Urinary bladder (tissue), 3 donors: ENCODE measurements at regions not wholly inside any gene's neighbourhood (a gene's known extent, or its start where the extent isn't known, plus 50 kb on each side); places are given as distances from the start of the nearest gene placed in this dataset.

Experiments
- DNase-seq: peaks from one replicate; pipeline ENCODE4 v3.0.0-alpha.2; 2015; ENCODE audit errors: extremely low spot score
- H3K27ac ChIP-seq: one replicate; pipeline ENCODE4 v1.5.1; 2013; ENCODE audit warnings: low read depth, mild to moderate bottlenecking, moderate library complexity
- H3K36me3 ChIP-seq: one replicate; pipeline ENCODE4 v1.6.1; 2013; ENCODE audit warnings: mild to moderate bottlenecking, moderate library complexity; ENCODE audit not compliant: insufficient read depth
- H3K4me1 ChIP-seq: one replicate; pipeline ENCODE4 v1.6.1; 2013; ENCODE audit warnings: mild to moderate bottlenecking, moderate library complexity; ENCODE audit not compliant: insufficient read depth
- H3K4me3 ChIP-seq: one replicate; pipeline ENCODE4 v1.5.1; 2013; ENCODE audit warnings: low read depth, low read length
- WGBS: extraction: QIAGEN DNeasy Blood & Tissue Kit; methylation state at CpG from one replicate; pipeline ENCODE4 v1.1.7; 2013; 5-methylcytosine and 5-hydroxymethylcytosine counted together
- donor health status: healthy with polysubstance abuse.
- donor health status: healthy.

DNA sequence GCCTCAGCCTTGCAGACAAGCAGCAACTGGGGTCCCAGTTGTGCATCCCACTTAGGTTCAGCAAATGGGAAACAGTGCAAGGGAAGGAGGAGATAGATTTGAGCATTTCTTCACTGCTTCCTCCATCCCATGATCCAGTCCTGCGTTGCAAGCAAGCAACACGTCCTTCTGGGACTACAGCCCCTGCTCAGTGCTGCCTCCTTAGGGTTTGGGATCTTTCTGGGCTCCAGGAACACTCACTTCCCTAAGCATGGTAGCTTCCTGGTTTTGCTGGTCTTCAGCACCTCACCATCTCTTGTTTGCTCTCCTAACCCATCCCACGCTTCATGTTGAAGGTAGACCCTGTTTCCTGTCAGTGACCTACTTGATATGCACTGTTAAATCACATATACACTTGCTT lies 444.7 kb downstream of the MED10 start:
- no peak for DNase-seq
- 66% methylated on average over 3 of the region's 3 CpGs for WGBS
- Histone ChIP-seq H3K27ac (no peak overlapping the region), H3K4me3 (no peak overlapping the region), H3K4me1 (no peaks in the 10 kb centered on the region), H3K36me3 (no peaks in the 10 kb centered on the region)

DNA sequence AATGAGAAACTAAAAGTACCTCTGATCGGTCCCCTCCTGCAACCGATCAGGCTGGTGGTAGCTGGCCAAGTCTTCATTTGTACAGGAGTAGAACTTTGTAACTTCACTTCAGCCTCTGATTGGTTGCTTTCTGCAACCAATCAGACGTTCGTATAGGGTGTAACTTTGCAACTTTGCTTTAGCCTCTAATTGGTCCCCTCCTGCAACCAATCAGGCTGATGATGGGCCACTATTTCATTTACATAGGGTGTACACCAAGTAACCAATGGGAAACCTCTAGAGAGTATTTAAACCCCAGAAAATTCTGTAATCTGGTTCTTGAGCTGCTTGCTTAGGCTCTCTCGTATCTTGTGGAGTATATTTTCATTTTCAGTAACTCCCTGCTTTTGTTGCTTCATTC lies 445.5 kb downstream of the MED10 start:
- Histone ChIP-seq H3K27ac (no peak overlapping the region), H3K36me3 (no peaks in the 10 kb centered on the region), H3K4me1 (no peaks in the 10 kb centered on the region), H3K4me3 (no peak overlapping the region)
- no peak for DNase-seq
- 86% methylated on average over 5 of the region's 5 CpGs for WGBS

DNA sequence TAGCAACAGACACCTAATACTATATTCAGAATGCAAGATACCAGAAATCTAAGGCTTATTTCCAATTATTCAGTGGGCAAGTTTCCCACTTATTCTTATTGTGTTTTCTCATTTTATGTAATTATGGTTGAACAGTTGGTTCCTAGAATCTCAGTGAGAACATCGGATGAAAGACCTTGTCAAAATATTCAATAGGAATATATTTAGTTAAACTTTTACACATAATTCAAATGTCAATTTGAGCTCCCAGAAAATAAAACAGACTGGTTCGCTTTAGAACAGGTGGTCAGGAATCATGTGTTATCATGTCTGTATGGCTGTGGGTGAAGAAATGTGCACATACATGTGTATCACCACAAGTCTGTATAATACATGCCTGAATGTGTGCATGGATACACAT lies 447.8 kb downstream of the MED10 start:
- DNase-seq = no peak
- no peak overlapping the region for H3K4me3 ChIP-seq
- no peaks in the 10 kb centered on the region for H3K4me1 ChIP-seq
- 90% methylated on average over 2 of the region's 2 CpGs for WGBS
- H3K27ac ChIP-seq = no peak overlapping the region
- H3K36me3 ChIP-seq = no peaks in the 10 kb centered on the region

DNA sequence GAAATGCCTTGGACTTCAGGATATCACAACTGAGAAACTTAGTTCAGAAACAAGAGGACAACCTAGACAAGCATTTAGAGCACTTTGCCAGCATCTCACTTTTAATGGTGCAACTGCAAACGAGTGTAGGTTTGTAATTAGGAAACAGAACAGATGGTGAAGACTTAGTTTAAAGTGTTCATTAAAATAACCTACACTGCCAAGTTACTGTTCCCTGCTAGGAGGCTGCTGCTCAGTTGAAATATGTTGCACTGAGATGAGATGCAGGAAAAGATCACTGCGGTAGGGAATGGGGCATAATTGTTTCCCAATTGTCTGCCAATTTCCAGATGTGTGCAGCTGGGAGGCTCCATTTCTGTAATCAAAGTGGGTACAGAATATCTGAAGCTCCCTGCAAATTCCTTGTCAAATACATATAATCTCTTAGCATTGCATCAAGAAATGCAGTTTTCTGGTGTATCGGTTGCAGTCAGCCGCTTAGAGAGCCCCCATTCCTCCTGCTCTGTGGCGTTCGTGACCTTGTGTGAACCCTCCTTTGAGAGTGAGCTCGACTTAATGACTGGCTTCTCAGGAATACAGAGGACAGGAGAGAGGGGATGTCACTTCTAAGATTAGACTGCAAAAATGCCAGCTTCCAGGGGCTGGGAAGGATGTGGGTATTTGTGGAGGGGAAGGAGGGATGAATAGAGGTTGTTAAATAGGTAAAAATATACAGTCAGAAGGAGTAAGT lies 448.9 kb downstream of the MED10 start:
- no peak for DNase-seq
- H3K36me3 ChIP-seq = no peaks in the 10 kb centered on the region
- H3K4me3 ChIP-seq = no peak overlapping the region
- WGBS = 41% methylated on average over 7 of the region's 7 CpGs
- H3K27ac ChIP-seq = no peak overlapping the region
- no peaks in the 10 kb centered on the region for H3K4me1 ChIP-seq

DNA sequence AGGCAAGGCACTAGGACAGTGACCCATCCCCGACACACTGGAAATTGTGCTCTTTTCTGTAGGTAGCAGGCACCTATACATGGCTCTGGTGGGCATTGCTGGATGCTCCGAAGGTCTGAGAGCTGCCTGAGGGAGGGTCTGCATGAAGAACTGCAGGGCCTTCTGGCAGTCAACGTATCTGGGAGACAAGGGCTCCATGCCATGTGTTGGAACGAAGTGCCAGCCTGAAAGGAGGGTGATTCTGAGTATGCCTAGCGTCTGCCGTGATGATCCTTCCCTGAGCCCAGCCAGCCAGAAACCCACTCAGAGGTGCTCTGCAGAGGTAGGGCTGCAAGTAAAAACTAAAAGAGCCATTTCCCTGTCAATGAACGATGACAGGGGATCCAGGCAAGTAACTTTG lies 453.2 kb downstream of the MED10 start:
- no peaks in the 10 kb centered on the region for H3K36me3 ChIP-seq
- no peak overlapping the region for H3K4me3 ChIP-seq
- WGBS = 82% methylated on average over 7 of the region's 7 CpGs
- DNase-seq = no peak
- H3K27ac ChIP-seq = no peak overlapping the region
- H3K4me1 ChIP-seq = no peaks in the 10 kb centered on the region

DNA sequence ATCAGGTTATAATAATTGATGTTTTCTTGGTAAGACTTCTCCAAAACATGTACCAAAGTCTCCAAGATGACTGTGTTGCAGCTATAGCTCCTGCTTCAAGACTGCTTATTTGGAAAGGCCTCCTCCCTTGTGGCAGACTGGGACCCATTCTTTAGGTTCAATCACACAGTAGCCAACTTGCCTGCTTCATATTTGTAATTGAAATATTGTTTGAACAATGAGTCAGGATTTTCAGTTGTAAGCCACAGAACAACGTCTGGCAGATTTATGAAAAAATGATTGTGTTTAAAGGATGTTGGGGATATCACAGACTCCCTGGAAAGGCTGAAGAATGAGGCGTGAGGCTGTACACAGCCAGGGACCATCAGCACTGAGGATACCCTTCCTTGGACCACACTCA lies 458.9 kb downstream of the MED10 start:
- 52% methylated on average over 2 of the region's 2 CpGs for WGBS
- no peaks in the 10 kb centered on the region for H3K36me3 ChIP-seq
- H3K4me1 ChIP-seq = no peaks in the 10 kb centered on the region
- H3K4me3 ChIP-seq = no peak overlapping the region
- DNase-seq = no peak
- no peak overlapping the region for H3K27ac ChIP-seq

DNA sequence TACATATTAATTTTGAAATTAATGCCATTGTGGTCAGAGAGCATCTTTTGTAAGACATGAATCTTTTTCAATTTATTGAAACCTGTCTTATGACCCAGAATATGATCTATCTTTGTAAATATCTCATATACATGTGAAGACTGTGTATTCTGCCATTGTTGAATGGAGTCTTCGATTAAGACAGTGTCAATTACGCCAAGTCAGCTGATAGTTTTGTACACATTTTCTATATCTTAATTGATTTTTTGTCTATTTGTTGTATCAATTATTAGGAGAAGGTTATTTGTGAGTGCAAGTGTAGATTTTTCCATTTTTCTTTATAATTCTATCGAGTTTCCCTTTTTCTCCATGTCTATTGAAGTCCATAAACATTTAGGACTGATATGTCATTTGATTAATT lies 471.6 kb downstream of the MED10 start:
- WGBS = 87% methylated on average over 3 of the region's 3 CpGs
- Histone ChIP-seq H3K4me1 (no peaks in the 10 kb centered on the region), H3K36me3 (no peaks in the 10 kb centered on the region), H3K27ac (no peak overlapping the region), H3K4me3 (no peak overlapping the region)
- DNase-seq = no peak

DNA sequence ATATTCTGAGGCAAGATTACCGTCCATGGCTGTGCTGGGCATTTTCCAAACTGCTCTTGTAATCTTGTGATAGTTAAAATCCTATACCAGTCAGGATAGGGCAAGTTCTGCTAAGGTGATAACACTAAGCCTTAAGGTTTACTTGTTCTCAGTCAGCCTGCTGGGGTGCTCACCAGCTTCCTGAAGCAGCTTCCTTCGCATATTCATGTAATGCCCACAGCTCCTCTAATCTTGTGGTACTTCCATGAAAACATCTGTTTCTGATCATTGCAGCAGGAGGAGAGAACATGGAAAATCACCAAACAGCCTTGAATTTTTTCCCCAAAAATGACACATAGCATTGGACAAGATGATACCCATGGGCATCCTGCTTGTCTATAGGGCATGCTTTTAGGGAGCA lies 473.2 kb downstream of the MED10 start:
- 37% methylated on average over 2 of the region's 2 CpGs for WGBS
- no peak overlapping the region for H3K27ac ChIP-seq
- H3K4me1 ChIP-seq = no peaks in the 10 kb centered on the region
- H3K36me3 ChIP-seq = no peaks in the 10 kb centered on the region
- no peak for DNase-seq
- H3K4me3 ChIP-seq = no peak overlapping the region

DNA sequence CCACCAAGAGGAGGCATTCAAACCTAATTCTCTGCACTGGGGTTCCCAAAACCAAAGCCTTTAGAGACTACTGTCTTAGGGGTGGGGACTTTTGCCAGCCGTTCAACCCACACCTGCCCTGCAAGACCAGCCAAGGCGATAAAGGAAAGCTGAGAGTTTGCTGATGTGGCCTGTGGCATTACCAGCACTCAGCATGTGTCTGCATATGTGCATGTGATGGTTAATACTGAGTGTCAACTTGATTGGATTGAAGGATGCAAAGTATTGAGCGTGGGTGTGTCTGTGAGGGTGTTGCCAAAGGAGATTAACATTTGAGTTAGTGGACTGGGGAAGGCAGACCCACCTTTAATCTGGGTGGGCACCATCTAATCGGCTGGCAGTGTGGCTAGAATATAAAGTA lies 474.2 kb downstream of the MED10 start:
- no peak for DNase-seq
- Histone ChIP-seq H3K36me3 (no peaks in the 10 kb centered on the region), H3K27ac (no peak overlapping the region), H3K4me1 (no peaks in the 10 kb centered on the region), H3K4me3 (no peak overlapping the region)
- WGBS = 73% methylated on average over 4 of the region's 4 CpGs

DNA sequence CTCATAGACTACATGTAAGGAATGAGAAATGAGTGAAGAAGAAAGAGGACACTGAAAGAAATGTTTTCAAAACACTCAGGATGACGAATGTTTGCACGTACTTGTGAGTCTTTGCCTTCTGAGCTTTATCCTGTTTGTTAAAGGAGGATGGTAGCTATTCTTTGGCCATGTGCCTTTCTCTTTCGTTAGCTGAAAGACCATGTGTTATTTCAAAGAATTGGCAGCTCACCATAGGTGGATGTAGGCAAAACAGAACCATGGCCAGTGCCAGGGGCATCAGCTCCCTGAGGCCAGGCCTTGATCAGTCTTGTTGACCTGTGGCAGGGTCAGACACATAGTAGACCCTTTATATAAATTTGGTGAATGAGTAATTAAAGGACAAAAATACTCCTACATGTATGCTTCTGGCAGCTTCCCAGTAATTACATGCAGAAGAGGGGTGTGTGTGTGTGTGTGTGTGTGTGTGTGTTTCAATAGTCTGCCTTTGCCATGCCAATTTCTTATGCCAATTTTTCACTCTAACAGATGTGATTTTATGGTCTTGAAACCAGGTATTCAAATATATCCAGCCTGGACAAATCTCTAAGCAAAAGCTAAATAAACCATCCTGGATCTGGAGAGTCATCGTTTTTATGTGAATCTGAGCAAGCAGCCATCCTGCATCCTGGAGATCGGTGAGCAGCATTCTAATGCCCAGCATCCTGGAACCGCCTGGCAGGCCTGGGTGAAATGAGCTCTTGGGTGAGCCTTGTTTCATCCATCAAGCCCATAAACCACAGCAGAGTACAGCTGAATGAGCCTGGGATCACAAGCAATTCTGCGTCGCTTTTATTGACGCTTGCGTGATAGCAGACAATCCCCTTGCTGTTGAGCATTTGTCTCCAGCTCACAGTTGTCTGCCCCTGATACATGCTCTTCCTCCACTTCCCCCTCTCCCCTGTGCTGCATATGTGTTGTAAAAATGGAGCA lies 475.4 kb downstream of the MED10 start:
- no peak for DNase-seq
- 62% methylated on average over 10 of the region's 10 CpGs for WGBS
- Histone ChIP-seq H3K27ac (no peak overlapping the region), H3K4me1 (no peaks in the 10 kb centered on the region), H3K36me3 (no peaks in the 10 kb centered on the region), H3K4me3 (no peak overlapping the region)

DNA sequence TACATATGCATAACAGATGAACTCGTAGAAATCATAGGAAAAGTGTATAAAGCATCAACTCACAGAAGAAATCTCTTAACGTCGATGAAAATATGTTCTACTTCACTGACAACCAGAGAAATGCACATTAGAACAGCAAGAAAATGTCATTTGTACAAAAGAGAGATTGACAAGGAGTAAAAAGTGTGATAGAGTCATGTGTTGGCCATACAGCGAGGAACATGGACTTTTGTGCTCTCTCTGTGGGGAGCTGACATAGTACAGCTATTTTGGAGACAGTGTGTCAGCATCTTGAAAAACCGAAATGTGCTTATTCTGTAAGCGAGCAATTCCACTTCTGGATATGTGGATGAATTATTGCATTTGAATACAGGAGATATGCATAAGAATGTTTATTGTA lies 477.9 kb downstream of the ICE1 start:
- no peak for DNase-seq
- WGBS = 86% methylated on average over 6 of the region's 6 CpGs
- Histone ChIP-seq H3K4me3 (no peak overlapping the region), H3K4me1 (no peaks in the 10 kb centered on the region), H3K27ac (no peak overlapping the region), H3K36me3 (no peaks in the 10 kb centered on the region)

DNA sequence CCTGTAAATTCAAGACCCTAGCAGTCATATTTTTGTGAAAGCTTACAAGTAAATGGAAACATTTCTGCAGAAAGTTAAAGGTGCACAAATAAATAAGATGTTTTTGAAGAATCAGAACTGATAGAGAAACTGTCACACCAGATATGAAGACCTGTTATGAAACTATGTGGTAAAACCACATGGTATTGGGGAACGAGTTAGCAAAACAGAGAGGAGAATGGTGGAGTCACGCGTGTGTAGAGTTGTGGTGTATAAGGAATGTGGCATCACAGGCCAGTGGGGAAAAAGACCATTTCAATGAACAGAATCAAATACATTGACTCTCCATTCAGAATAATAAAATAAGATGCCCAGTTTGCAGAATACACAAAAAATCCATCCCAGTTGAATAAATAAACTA lies 477.2 kb downstream of the ICE1 start:
- Histone ChIP-seq H3K4me1 (no peaks in the 10 kb centered on the region), H3K27ac (no peak overlapping the region), H3K4me3 (no peak overlapping the region), H3K36me3 (no peaks in the 10 kb centered on the region)
- no peak for DNase-seq
- WGBS = 93% methylated on average over 3 of the region's 3 CpGs

DNA sequence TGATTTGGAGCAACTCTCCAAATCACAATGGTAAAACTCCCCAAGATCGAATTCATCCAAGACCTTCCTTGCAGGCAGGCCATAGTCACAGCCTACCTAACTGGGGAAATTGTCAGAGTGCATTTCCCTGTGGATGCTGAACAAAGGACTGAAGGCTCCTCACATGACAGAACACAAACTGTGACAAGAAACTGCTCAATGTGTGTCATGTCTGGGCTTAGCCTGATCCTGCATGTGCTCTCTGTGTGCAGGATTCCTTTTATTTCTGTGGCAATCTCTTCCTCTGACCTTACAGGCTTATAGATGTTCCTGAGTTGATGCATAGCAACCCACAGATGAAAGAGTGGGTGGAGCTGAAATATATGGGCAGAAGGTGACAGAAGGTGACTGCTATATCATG lies 465.8 kb downstream of the ICE1 start:
- DNase-seq = no peak
- Histone ChIP-seq H3K36me3 (no peaks in the 10 kb centered on the region), H3K4me1 (no peaks in the 10 kb centered on the region), H3K27ac (no peak overlapping the region), H3K4me3 (no peak overlapping the region)
- 71% methylated on average over 1 of the region's 1 CpG for WGBS

DNA sequence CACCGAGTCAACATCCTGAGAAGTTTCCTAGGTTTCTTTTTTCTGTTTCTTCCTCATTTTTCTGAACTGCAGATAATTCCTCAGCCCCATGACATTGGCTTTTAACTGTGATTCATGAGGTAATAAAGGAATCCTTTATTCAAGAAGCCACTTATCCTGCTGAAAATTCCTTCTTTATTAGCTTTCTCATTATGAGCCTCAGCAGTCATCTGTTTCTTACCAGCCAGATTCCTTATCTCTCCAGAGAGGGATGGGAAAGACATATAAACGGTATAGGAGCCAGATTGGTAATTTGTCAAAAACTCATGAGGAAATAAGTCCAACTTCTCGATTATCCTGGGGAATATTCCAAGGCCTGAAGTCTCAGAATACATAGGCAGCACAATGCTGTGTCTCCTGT lies 465.4 kb downstream of the ICE1 start:
- no peaks in the 10 kb centered on the region for H3K4me1 ChIP-seq
- 32% methylated on average over 3 of the region's 3 CpGs for WGBS
- peak; percentile 11 for DNase-seq
- no peak overlapping the region for H3K4me3 ChIP-seq
- no peak overlapping the region for H3K27ac ChIP-seq
- H3K36me3 ChIP-seq = no peaks in the 10 kb centered on the region
